ENCODE measurements at regions not wholly inside any gene's neighbourhood (a gene's known extent, or its start where the extent isn't known, plus 50 kb on each side); places are given as distances from the start of the nearest gene placed in this dataset.

GRCh38 chr18:10035281-10035991 lies 121.6 kb downstream of the VAPA start:
- DNase-seq: no peak

DNA sequence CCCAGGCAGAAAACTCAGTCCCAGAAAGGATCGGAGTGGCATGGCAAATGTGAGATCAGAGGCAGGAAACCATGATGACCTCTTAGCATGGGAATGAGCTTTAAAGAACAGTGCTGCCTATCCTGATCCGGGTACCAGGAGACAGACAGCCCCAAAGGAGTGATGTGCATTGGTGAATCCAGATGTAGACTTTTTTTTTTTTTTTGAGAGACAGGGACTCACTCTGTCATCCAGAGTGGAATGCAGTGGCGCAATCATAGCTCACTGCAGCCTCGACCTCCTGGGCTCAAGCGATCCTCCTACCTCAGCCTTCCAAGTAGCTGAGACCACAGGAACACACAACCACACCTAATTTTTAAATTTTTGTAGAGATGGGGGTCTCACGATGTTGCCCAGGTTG lies 122.7 kb downstream of the VAPA start:
- no peak for DNase-seq

DNA sequence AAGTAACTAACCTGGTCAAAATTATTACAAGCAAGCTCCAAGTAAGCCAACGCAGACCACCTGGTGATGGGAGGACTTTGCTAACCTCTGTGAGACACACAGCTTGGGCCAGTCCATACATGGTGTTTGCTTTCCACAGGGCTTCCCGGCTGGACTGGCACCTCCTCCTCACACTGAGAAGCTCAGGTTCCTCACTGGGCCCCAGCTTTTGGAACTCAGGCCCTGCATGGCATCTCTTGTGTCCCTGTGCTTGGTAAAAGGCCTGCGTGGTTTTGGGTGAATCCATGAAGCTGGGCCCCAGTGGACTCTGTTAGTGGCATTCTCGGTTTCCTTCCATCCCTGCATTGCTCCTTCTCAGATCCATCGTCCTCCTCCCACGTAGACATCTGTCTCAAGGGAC lies 123.4 kb downstream of the VAPA start:
- no peak for DNase-seq

DNA sequence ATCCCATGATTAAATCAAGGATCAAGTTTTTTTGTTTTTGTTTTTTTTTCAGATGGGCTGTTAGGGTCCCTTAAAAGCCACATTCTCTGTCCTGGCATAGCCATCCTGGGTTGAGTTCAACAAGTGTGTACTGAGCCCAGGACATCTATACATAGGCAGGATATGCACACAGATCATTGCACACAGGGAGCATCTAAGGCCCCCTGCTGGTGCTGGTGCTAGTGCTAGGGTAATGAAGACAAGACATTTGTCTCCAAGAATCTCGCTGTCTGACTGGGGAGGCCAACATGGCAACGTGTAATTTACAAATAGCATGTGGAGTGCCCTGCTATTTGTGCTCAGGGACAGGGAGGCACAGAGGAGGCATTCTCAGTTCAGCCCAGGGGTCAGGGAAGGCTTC lies 124.5 kb downstream of the VAPA start:
- DNase-seq: no peak

DNA sequence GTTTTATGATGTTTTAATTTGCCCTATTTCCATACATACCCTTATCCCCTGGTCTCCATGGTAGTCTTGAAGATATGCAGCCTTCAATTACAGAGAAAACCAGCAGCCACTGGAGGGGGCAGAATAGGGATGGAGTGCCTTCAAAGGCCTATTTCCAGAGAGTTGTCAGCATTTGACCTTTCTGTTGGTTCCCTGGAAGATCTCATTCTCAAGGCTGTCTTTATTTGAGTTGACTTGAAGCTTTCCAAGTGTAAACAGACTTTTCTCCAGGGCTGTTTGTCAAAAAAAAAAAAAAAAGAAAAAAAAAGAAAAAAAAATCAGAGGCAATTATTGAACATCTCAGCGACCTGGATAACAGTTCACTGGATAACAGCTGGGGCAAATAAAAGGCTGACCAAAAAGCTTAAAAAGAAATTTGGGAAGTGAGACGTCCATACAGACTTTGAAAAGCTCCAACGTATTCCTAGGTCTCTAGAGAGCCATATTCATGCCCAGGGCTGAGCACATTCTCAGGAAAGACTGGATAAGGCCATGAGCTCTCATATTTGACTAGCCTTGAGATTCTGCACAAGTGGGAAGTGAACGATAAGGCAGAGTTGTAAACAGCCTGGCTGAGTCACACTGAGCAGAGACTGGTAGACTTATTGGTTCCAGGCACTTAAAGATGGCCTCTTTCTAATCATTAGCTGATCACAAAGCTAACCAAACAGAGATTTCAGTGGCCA lies 126.6 kb downstream of the VAPA start:
- DNase-seq: no peak

DNA sequence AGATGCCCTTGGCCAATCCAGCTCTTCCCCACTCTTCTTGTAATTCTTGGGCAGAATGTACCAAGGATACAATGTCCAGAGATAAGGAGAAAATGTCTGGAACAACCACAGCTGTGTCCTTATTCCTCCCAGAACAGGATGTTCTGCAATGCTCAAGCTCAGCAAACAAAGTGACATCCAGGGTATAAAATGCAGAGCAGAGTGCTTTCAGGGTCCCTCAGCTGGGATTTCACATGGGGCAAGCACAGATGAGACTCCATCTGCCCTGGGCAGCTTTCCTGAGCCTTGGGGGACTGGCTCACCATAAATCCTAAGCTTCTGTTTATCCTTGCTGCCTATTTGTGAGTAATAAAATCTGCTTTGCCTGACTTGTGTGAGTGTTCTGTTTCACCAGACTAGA lies 127.4 kb downstream of the VAPA start:
- DNase-seq: no peak

GRCh38 chr18:10042492-10042891 lies 128.7 kb downstream of the VAPA start:
- no peak for DNase-seq

- DNase-seq: no peak
Observed at GRCh38 chr18:10044054-10044453, 130.2 kb downstream of the VAPA start.

DNA sequence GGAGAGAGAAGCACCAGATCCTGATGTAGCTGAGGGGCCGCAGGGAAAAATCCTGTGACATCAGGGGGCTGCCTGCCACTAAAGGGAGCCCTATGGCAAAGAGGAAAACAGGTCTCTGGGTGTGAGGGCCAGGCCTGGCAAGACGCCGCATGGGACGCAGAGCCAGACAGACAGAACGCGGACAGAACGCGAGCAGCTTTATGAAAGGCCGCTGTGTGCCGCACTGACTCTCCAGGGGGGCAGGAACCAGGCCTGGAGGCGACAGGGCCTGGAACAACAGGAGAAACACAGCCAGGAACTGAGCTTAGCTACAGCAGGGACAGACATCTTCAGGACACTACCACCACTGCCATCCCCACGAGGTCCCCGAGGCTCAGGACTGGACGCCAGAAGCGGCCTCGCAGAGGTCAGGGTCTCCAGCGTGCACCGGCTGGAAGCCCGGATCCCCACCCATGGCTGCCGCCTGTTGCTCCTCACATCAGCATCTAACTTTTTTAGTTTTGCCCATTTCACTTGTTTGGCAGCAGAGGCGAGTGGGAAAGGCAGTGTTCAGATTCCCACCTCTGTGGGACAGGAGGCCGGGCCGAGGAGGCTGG lies 131.6 kb downstream of the VAPA start:
- DNase-seq: no peak

DNA sequence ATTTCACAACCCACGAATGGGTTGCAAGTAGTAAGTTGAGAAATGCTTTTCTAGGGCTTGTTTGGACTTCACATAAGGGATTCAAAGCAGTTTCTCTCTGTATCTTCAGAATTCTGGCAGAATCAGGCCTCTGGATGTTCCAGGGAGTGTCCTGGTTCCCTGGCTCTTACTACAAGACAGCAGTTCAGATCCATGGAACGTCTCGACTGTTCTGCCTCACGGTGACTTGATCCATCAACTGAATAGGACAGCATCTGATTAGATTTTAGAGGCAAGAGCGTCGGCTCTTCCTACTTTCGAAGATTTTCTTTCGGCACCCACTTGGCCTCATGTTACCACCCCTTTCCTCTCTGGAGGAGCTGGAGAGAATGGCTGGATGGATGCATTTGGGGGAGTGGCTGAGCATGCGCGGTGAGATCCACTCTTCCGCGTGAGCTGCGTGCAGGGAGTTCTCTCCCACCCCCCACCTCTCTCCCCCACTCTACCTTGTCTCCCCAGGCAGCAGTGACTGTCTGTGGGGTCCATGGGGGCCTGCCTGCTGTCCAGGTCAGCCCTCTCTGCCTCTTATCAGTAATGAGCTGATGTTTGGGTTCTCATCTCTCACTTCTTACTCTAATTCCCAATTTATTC lies 132.5 kb downstream of the VAPA start:
- no peak for DNase-seq

GRCh38 chr18:10047237-10047636 lies 133.4 kb downstream of the VAPA start:
- DNase-seq: no peak

- no peak for DNase-seq
Observed at GRCh38 chr18:10049747-10050146, 135.9 kb downstream of the VAPA start.

DNA sequence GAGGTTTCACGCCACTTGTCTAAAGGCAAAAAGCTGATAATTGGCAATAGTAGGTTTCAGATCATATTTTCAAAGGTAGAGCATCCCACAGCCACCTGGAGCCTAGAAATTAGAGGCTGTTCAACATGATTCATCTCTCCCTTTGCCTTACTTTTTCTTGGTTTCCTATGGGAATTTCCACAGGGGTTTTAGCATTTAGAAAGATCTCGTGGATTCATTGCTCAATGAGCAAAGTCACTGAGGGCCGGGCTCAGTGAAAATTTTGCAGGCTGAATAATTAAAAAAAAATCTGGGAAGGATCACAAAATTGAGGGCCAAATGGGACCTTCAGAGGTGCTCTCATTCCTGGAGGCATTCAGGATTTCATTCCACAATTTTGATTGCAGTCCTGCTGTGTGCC lies 137.1 kb downstream of the VAPA start:
- DNase-seq: no peak

- no peak for DNase-seq
Observed at GRCh38 chr18:10051877-10052631, 138.2 kb downstream of the VAPA start.

DNA sequence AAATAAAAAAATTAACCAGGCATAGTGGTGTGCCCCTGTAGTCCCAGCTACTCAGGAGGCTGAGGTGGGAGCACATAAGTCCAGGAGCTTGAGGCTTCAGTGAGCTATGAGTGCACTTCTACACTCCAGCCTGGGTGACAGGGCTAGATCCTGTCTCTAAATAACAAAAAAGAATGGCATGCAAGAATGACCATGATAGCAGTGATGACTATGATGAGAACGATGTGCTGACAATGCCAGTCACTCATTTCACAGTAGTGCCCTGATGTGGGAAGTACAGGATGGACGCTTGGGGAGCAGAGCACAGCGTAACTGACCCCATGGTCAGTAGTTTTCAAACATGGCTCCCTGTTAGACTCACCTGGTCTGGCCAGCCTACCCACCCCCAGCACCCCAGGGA lies 139.1 kb downstream of the VAPA start:
- DNase-seq: no peak

- DNase-seq: no peak
Observed at GRCh38 chr18:10053861-10054260, 140.0 kb downstream of the VAPA start.

DNA sequence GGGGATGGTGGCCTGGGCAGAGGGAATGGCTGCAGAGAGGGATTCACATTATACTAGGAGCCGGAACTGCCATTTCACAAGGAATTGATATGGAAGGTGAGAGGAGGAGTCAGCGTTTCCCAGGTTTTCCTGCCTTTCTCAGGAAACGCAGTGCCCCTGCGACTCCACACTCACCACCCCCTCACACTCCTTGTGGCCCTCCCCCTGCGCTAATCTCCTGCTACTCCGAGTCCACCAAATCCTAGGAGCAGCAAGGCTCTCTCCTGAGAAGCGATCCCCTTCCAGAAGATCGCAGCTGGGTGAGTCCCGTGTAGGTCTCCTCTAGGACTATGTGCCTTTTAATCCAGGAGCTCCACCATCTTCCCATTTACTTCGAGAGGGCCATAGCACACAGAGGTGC lies 140.6 kb downstream of the VAPA start:
- no peak for DNase-seq

DNA sequence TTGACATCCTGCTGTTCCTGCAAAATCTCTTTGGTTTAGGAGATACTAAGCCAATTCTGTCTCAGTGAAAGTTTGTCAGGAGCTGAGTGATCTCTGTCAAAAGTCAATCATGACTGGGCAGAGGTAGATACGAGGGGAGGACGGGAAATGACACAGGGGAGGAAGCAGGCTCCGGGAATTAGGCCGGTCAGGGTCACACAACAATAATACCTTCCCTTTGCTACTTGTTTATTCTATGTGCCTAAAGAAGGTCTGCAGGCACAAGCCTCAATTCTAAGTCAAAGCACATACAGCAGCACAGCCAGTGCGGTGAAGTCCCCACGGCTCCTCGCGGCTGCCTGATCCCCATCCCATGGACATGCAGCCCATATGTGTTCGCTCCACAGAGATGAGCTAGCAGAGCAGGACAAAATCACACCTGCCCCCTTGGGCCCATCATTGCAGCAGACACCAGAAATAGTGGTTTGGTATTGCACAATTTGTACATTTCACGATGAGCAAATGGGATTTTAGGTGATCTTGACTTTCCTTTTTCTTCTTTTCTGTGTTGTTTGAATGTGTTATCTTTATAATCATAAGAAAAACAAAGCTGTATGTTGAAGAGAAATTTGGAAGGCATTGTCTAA lies 141.4 kb downstream of the VAPA start:
- DNase-seq: no peak

- no peak for DNase-seq
Observed at GRCh38 chr18:10056506-10056905, 142.7 kb downstream of the VAPA start.

DNA sequence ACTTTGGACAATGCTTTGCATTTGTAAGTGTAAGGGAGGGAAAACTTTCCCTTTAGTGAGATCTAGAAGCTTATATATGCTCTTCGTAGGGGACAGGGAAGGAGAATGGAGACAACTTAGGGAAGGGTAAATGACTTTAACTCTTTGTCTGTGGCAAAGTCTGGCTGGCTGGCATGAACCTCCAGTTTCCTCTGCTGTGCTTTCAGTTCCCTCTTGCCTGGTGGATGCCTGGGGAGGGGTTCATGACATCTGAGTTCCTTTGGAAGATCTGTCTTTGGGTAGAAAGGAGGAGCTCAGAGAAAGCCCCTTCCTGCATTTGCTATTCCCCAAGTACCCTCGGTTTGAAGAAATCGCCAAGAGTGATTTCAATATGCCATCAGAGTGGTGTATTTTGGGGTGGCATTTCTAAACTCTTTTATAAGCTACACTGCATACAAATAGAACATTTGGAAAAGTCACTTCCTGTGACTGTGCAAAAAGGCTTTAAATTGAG lies 143.6 kb downstream of the VAPA start:
- no peak for DNase-seq

DNA sequence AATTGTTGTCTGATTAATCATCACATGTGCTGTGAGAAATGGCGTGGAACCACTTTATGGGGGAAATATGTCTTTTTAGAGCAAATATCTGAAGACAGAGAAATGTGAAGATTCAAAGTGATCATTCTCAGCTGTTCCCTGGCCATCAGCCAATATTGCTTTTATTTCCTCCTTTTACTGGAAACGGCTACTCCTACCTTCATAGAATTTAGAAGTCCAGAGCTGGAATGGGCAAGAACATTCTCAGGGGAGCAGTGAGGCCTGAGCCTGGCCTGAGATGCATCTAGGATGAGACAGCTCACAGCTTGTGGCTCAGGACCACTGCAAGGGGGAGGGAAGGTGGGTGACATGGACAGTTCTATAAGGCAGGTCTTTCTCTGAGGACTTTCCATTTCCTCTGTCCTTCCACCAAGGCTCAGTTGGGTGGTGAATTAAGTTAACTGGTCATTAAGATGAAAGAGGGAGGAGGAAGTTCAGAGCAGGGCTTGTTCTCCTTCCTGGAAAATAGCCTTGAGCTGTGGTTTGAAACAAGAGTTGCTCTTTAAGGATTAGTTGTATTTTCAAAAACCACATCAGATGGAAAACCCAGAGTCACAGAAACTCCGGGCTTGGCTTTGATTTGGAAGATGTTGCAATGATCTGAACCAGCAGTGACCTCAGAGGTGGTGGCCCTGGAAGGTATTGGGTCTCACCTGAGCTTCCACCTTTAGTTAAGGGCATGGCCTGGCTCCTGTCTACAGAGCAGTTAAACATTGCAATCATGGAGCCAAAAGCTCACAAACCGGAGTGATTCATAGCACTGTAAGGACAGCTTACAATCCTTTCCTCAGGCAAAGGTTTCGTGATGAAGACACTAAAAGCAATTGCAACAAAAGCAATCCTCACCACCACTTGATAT lies 144.3 kb downstream of the VAPA start:
- no peak for DNase-seq

All from NCI-H187 treated with DMSO at 0.1 percent for 48 hours (cell line).